ENCODE measurements at regions not wholly inside any gene's neighbourhood (a gene's known extent, or its start where the extent isn't known, plus 50 kb on each side); places are given as distances from the start of the nearest gene placed in this dataset.
"Not testable (repeated sequence)": the region's sequence is repeated elsewhere in the genome, so short reads cannot be mapped to it uniquely, and the experiment has no call there.

DNA sequence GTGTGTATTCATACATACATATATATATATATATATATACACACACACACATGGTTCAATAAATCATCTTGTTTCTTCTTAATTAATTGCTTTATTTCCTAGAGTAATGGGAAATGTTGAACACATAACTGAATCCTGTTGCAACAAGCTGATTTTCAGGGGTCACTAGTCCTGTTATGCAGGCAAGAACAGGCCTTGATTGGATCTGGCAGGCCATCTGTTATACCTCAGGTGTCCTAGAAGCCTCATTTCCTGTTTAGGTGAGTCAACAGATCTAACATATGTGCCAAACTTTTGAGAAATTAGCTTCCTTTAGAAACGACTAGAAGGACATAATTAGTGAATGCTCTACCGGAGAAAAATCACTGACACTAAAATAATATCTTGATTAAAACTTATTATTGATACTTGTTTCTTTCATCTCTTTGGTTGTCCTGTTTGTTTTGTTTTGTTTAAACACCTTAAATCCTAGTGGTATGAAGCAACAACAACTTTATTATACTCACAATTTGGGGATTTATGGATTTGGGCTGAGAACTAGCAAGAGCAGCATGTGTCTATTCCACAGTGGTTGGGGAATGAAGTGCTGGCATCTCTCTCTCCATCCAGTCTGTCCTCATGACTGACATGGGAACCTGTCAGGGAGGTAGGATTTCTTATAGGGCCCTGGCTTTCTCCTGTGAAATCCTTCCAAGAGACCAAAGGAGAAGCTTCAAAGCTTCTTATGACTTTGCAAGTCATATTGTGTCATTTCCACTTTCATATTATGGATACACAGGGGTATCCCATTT, 552.6 kb downstream of the NSUN3 start:
- DNase-seq = peak; percentile 67

DNA sequence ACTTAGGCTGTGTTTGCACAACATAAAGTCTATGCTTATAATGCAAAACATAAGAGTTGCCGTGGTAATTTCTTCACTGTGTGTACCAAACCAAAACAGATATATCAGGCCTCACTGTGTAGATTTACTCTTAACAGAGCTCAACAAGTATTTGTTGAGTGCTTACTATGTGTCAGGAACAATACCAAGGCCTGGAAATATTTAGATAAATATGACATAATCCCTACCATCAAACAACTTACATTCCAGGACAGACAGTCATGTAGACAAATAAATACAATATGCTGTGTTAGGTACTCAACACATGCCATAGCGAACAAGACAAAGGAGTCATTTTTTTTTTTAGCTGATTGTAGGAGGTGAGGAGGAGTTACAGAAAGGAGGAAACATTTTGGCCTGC, 554.0 kb downstream of the NSUN3 start:
- no peak for DNase-seq

DNA sequence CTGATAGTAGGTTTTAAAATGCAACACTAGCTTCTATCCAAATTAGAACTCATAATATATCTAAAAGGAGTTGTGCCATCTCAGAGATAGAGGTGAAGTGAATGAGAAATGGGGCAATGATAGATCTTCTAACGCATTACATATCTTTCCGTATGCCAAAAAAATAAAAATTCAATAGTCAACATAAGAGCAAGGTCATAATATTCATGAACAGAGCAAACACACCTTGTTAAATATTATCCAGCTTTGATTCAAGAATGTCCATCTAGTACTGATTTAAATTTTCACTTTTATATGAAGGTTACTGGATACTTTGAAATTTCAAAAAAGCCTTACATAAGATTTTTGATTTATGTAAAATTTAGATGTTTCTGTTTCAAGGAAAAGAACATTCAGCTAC, 554.5 kb downstream of the NSUN3 start:
- no peak for DNase-seq

DNA sequence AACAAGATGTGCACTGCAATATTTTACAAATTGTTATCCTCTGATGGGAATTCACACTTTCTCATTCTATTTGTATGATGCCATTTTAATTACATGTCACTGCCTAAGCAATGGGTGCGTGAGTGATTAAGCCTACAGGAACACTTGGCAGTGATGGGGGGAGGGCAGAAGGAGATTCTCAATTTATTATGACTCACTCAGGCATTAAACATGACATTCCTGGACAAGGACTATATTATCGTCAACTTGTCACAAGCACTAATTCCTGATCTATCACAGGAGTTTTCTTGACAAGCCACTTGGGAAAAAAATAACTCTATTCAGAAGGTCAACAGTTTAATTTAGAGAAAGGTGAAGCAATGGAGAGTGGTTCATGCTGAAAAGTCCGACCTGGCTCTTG, 556.8 kb downstream of the NSUN3 start:
- DNase-seq = peak; percentile 73

DNA sequence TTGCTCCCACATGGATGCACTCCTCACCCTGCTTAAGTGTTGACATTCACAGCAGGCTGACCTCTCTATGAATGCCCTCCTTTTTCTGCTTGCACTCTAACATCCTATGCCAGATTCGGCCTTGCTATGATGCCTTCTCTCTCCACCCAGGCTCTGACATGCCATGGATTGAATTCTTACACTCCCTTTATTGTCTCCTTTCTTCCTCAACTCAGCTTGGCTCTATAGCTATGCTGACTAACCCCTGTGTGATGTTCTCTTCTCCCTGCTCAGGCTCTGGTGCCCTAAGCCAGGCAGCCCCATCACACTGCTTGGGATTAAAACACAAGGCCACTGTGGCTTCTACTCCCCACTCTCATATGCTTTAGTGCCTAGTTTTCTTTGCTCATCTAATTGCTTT, 563.7 kb downstream of the NSUN3 start:
- no peak for DNase-seq

DNA sequence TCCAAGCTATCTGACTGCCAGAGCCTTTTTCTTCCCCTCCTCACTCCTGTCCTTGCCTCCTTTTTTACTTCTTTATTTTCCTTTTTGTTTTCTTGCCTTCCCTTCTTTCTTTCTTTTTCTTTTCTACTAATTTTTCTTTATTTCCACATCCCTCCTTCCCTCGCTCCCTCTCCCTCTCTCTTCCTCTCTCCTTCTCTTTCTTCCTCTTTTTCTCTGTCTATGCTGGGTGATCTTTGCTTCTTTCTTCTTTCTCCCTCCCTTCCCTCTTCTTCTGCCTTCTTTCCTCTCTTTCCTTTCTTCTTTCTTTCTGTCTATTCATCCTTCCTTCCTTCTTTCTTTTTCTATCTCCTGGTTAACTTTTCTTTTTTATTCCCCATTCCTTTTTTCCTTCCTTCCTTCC, 564.8 kb downstream of the NSUN3 start:
- DNase-seq = no peak

DNA sequence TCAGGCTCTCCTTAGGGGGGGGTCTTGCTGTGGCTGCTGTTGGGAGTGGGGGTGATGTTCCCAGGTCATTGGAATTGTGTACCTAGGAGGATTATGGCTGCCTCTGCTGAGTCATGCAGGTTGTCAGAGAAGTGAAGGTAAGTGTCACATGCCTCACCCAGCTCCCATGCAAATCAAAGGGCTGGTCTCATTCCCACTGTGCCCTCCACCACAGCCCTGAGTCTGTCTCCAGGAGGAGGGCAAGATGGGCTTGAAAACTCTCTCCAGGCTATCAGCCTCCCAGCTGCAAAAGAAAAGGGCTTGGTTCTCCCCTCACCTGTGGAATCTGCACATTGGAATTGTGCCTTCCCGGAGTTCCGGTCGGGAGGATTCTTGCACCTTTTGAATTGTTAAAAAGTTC, 580.5 kb downstream of the NSUN3 start:
- no peak for DNase-seq

DNA sequence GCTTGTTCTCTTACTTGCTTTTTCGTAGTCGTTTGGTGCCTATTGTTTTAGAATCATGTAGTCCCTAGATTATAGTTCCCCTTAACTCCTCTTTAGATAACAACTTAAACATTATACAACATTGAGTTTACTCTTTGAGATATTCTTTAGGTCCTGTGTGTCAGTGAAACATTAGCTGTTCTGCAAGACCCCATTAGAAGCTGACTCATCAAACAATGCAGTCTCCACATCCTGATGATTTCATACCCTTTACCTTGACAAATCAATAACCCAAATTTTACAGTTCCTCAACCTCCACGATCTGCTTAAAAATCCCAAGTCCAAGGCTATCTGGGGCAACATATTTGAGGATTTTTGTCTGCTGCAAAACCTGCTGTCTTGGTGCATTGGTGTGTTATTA, 582.9 kb downstream of the NSUN3 start:
- DNase-seq = no peak

DNA sequence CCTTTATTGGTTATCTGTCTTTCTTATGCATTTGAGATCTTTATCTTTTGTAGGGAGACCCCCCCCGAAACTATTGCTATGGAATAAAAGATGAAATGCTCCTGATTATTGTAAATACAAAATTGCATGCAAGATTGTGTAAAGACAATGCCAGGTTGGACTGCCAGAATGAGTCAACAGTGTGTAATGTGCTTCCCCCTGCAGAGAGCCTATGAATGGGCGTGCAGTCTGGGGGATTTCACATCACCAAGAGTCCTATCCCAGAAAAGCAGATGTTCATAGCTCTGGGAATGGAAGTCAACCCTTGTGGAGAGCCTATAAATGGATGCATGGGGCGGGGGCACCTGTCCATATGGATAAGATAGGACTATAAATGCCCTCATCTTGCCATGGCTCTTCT, 584.3 kb downstream of the NSUN3 start:
- no peak for DNase-seq

DNA sequence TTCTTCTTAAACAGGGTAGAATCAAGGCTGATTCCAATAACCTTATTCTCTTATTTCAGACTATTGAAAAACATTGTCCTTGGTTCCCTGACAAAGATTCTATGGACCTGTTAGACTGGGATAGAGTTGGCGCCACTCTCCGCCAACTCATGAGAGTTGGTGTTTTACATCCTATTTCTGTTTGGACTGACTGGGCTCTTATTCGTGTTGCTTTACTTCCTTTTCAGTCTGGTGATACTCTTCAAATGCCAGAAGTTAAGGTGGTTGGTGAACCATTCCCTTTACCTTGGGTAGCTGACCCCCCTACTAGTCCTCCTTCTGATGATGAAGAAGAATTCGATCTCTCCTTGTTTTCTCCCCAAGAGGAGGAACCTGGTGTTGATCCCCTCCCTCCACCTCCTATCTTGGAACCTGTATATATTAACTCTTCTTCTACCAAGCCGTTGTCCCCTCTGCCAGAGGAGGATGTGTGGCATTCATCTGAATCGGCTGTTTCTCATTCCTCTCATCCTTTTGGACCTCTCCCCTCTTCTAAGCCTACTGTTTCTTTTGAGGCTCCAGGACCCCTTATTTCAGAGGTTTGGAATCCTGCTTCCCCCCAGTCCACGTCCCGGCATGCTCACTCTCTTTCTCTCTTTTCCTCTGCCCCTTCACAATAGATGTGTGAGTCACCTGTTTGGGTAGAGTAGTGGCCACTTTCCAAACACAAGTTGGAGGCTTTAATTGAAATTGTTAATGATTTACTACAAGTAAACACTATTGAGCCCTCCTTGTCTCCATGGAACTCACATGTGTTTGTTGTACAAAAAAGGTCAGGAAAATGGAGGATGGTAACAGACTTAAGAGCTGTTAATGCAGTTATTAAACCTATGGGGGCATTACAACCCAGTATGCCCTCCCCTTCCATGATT, 585.7 kb downstream of the NSUN3 start:
- DNase-seq = not testable (repeated sequence)

DNA sequence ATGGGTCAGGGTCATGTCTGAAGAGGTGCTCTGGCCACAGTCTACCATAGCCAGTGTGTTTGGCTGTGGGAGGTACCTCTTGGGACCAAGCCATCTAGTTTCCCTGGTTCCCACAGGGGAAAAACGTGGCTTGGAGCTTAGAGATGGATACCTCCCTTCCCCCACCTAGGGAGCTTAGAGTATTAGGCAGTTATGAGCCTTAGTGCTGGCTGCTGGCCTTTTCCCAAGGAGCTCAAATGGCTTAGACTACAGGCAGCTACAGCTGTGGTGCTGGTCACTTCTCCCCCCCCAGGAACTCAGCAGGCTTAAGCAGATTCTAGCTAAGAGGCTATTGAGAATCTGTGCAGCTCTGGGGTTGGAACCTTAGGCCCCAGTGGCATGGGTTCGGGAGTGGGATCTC, 591.2 kb downstream of the NSUN3 start:
- peak; percentile 3 for DNase-seq

DNA sequence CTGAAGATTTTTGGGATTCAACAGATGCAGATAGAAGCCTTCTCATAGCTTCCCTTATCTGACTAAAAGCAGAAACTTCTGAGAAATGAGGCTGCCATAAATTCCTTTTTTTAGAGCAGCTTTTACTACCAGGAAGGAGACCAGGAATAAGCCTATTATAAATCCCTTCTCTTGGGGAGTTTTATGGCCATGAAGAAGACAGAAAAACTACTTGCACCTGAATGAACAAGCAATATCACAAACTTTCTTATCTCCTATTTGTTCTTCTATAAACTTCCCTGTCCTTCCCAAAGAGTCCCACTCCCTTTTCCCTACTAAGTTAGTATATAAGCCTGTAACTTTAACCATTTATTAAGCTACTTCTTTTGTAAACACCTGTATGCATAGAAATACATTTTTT, 603.1 kb downstream of the NSUN3 start:
- DNase-seq = no peak

DNA sequence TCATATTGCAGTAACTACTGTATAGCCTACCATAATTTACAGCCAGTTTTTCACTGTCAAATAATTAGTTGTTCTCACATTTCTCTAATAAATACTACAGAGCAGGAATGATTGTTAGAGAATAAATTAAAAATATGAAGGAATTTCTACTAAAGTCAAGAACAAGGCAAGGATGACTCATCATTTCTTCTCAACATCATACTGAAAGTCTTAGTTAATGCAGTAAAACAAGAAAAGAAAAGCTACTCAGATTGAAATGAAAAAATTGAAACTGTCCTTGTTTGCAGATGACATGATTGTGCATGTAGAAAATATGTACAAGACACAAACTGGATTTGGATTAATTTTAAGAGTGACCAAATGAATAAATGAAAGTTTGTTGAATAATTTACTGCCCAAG, 608.2 kb downstream of the NSUN3 start:
- no peak for DNase-seq

DNA sequence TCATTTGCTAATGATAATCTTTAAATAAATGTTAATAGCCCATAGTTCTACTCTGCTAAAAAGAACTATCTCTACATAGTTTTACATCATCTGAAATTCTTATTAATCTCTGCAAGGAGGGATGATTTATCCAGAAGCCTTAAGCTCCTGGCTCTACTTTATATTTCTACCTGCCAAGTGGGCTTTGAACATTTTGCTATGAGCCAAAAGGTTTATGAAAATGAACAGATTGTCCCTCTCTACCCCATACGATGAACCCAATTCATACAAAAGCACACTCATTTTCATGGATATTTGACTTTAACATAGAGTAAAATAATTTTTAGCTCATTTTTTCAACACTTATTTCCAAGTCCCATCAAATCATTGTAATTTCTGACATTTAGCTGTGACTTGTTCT, 611.0 kb downstream of the NSUN3 start:
- no peak for DNase-seq

DNA sequence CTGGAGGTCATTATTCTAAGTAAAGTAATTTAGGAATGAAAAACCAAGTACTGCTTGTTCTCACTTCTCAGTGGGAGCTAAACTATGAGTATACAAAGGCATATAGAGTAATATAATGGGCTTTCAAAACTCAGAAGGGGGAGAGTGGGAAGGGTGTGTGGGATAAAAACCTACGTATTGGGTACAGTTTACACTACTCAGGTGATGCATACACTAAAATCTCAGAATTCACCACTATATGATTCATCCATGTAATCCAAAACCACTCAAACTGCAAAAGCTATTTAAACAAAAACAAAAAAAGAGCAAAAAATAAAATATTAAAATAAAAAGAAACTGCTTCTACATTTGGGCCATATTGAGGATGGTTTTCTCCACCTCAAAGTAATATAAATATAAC, 623.3 kb downstream of the NSUN3 start:
- DNase-seq = no peak

DNA sequence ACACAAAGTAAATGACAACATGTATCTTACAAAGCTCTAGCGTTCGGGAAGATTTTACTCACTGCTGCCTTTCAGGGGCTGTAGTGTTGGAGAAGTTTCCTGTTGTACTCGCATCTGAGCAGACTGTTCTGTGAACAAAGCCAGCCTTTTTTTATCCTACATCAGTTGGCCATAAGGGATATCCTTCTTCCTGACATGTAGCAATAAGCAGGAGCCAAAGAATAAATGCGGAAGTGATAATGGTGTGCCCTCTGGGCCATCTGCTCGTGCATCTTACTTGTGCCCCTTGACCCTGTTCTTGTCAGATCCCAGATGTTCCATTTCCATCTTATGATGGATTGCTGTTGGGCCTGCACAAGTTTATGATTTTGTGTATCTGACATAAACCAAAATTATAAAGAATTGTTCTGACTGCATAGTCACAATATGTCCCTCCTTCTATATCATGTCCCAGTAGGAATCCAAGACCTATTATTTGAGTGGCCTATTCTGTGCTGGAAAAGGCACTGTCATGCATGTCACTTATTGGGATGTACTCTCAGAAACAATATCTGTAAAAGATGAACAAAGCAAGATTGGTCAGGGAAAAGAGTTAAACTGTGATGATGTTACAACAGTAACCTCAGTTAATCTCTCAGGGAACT, 631.3 kb downstream of the NSUN3 start:
- DNase-seq = peak; percentile 8

DNA sequence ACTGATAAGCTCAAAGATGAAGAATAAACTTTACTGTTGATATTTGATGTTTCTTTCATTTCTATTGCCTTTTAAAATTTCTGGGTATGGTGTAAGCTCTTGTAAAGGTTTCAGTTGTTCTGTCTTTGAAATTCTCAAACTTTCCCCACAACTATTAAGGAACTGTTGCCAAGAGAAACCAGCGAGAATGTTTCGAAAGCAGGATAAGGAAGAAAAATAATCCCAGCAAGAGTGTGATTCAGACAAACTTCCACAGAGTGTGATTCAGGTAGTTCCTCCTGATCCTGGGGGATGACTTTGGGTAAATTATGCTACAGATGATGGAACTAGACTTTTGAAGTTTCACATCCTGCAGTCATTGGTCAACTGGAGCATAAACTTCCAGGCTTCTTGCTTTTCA, 632.0 kb downstream of the NSUN3 start:
- DNase-seq = no peak

DNA sequence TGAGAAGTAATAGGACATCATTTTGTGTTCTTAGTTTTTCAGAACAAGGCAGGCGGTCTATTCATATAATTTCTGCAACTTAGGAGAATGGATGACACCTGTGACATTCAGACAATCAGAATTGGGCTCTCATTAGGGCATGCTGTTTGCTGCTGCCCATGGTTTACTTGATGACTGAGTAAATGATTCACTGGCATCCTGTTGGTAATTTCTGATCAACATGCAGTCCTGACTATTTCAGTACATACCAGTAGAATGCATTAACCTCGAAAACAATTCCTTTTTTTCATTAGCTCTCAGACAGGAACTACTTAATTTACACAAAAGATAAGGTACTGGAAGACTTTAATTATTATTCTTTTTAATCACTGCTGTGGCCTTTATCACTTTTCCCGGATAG, 641.6 kb downstream of the NSUN3 start:
- no peak for DNase-seq

DNA sequence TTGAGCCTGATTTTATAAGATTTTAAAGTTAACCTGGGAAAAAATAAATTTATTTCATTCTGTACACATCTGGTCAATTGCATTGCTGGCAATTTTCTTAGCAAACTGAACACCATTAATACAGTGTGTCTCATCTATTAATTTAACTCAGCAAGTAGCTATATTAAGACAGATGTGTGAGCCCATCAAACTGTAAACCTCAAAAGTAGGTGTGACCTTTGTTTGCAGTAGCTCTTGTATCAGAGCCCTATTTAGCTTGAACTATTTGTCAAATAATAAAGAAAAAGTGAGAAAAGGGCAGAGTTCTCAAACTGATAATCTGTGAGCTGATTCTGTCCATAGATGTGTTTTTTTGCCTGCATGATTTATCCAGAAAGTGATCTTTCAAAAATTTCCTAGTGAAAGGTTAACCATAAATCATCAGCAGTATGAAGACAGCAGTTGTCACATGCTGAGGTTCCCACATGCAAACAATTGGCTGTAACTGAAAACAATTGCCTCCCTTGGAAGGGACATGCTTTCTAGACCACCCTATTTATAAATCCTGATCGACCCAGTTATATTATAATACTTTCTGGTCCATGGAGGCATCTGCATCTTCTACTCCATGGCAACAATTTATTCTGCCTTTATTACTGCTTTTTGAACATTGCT, 646.5 kb downstream of the NSUN3 start:
- no peak for DNase-seq

DNA sequence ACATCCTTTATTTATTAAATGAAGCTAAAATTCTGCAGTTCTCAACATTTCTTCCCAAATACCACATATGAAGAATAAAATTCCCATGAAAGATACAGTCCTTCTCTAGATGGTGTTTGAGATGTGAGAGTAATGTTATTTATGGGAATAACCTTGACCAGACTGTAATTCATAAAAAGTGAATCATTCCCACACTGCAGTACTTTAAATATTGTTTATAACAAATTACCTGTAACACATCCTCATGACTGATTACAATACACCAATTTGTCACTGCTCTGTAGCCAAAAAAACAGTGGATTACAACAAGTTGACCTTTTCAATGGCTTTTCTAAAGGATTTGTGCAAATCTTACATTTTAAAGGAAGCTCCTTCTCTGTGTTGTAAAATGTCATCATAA, 651.3 kb downstream of the NSUN3 start:
- no peak for DNase-seq

DNA sequence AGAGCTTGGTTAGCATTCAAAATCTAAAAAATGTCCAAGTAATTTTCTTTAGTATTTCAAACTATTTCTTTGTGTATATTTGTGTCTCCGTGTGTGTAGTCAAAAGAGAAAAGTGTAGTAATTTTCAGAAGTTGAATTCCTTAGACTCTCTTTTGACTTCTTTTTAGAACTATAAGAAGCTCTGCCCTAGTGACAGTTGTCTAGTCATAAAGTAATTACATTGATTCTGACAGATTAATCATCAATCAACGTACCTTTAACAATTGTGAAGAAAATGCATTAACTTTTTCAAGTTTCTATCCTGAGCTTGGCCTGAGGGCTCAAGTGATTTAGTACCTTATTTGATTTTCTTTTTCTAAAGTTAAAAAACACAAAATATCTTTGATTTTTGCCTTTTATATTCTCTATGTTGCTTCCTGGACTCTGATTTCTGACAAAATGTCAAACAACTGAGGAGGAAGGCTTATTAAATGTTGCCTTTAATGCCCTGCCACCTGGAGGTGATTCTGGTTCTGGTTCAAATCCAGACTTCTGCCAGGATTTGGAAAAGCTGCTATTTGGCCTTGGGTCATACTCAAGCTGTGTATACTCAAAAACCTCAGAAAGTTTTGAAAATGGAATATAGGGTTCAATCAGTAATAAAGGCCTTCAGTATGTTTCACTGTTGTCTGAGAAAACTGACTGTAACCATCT, 653.6 kb downstream of the NSUN3 start:
- DNase-seq = no peak

DNA sequence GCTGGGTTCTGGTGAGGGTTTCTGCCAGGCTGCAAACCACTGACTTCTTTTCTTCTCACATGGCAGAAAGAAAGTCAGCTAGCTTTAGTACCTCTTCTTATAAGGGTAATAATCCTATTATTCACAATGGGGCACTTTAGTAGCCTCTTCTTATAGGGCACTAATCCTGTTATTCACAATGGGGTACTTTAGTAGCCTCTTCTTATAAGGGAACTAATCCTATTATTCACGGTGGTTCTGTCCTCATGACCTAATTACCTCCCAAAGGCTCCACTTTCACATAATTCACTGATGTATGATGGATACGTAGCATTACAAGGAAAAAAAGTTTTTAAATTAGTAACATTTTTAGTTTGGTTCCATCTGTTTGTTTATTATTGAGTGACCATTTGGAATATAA, 671.3 kb downstream of the NSUN3 start:
- DNase-seq = peak; percentile 73

DNA sequence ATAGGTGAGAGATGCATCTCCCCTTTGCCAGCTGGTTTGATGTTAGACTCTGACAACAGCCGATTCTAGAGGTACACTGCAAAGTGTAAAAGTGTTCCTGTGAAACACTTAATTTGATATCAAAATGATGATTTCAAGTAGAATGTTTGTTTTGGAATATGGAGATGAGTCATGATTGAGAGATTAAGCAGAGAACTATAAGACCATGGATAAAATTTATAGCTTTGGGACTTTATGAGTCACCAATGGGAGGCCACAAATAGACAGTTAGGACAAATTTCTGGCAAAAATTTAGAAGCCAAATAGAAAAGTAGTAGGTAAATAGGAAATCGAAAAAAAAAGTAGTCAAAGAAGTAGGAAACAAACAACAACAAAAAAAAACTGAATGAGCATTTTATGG, 672.5 kb downstream of the NSUN3 start:
- no peak for DNase-seq
